Breast epithelium (tissue), 4 donors: ENCODE measurements at regions not wholly inside any gene's neighbourhood (a gene's known extent, or its start where the extent isn't known, plus 50 kb on each side); places are given as distances from the start of the nearest gene placed in this dataset.
A peak's percentile ranks its signal among the peaks of the same experiment; 100 is the strongest.

ENCODE experiments used
- DNase-seq, 2 donors: peaks; one replicate each; pipeline ENCODE4 v3.0.0-alpha.2; 2019; ENCODE audit warnings: low spot score in 2 of 2
- H3K27ac ChIP-seq, 2 donors: fragments of 200-600 bp; sonication (generic) in 1 of 2; one replicate each; pipeline ENCODE4 v1.5.1; 2016 to 2019; ENCODE audit warnings: mild to moderate bottlenecking in 1 of 2
- H3K27me3 ChIP-seq, 2 donors: fragments of 200-600 bp; sonication (generic) in 1 of 2; one replicate each; pipeline versions ENCODE4 v1.5.1 to v1.6.0; 2017 to 2019; ENCODE audit warnings: control low read depth in 1 of 2, mild to moderate bottlenecking in 1 of 2
- H3K36me3 ChIP-seq: fragments of 200-600 bp; one replicate; pipeline ENCODE4 v1.5.1; 2019
- H3K4me1 ChIP-seq, 2 donors: fragments of 200-600 bp; sonication (generic); one replicate each; pipeline ENCODE4 v1.5.1; 2016 to 2019; ENCODE audit warnings: control low read depth in 1 of 2
- H3K4me3 ChIP-seq, 3 donors: fragments of 200-600 bp; sonication (generic); 1 replicate in 2 of 3; 2 replicates in 1 of 3; pipeline ENCODE4 v1.5.1; 2016 to 2019; ENCODE audit warnings: mild to moderate bottlenecking in 3 of 3, moderate library complexity in 2 of 3
- H3K9me3 ChIP-seq, 2 donors: fragments of 200-600 bp; sonication (generic) in 1 of 2; one replicate each; pipeline ENCODE4 v1.5.1; 2016 to 2019; ENCODE audit warnings: control low read depth in 1 of 2
- POLR2A ChIP-seq: fragments of 450-650 bp; IDR thresholded peaks from one replicate; pipeline ENCODE4 v1.6.1; 2016; ENCODE audit warnings: antibody characterized with exemption, mild to moderate bottlenecking, moderate library complexity
- POLR2AphosphoS5 ChIP-seq, 3 donors: sonication (generic); formaldehyde crosslinking; IDR thresholded peaks; one replicate each; pipeline ENCODE4 v1.6.1; 2017; ENCODE audit warnings: antibody characterized with exemption in 3 of 3
- intact Hi-C: fragments of 100-400 bp; cut with DNase I; formaldehyde crosslinking; loops from one replicate; pipeline ENCODE4 v1.15.1; 2023; ENCODE audit warnings: low total_unique reads
- TF ChIP-seq, protein P1 (sequence below), 3 donors: fragments of 450-650 bp; IDR thresholded peaks; one replicate each; pipeline ENCODE4 v1.5.1; 2016 to 2017; ENCODE audit warnings: antibody characterized with exemption in 3 of 3, mild to moderate bottlenecking in 3 of 3, moderate library complexity in 3 of 3

DNA sequence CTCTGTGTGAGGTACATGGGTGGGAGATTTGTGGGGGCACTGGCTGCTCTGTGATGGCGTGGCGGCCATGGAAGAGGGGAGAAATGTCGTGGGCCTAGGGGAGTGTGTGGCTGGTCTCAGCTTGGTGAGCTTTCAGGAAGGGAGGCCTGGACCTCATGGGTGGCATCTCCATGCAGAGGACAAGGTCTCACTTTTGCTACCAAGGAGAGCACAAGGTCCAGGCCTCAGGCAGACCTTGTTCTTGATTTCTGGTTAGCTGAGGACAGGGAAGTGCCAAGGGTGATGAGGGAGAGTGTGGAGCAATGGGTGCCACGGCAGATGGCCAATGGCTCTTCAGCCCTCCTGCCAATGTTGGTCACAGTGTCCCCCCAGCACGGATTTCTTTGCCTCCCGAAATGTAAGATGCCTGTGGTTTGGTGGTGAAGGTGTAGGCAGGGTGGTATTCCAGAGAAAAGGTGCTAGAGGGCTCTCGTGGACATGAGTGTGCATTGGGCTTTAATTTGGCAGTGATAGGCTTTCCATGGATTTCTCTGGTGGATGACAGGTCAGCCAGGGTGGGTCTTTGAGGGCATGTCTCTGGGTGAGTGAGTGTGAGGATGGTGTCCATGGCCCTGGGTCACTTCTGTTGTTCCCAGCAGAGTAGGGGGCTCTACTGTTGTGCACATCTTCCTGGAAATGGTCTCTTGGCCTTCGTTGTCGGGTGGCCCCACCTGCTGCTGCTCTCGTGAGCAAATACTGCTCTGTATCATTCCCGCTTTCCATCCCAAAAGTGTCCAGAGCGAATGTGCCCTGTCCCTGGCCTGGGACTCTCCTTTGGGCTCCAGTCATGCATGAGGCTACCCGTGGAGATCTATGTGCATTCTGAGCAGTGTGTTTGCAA lies 108.0 kb downstream of the SNRPN start:
- peak in 1 of 2 donors; percentile 17 for DNase-seq
- TF ChIP-seq POLR2AphosphoS5 (IDR thresholded peaks at IDR 0.05) (no peak), POLR2A (no peak)
- TF ChIP-seq, protein P1, sequence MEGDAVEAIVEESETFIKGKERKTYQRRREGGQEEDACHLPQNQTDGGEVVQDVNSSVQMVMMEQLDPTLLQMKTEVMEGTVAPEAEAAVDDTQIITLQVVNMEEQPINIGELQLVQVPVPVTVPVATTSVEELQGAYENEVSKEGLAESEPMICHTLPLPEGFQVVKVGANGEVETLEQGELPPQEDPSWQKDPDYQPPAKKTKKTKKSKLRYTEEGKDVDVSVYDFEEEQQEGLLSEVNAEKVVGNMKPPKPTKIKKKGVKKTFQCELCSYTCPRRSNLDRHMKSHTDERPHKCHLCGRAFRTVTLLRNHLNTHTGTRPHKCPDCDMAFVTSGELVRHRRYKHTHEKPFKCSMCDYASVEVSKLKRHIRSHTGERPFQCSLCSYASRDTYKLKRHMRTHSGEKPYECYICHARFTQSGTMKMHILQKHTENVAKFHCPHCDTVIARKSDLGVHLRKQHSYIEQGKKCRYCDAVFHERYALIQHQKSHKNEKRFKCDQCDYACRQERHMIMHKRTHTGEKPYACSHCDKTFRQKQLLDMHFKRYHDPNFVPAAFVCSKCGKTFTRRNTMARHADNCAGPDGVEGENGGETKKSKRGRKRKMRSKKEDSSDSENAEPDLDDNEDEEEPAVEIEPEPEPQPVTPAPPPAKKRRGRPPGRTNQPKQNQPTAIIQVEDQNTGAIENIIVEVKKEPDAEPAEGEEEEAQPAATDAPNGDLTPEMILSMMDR (IDR thresholded peaks at IDR 0.05) = no peak
- H3K27me3 ChIP-seq = no peaks in the 10 kb centered on the region
- H3K4me3 ChIP-seq = peak overlapping the region in 1 of 3 donors; percentile 28
- H3K9me3 ChIP-seq = peaks cover 100% of the 10 kb centered on the region in 2 donors
- H3K4me1 ChIP-seq = no peaks in the 10 kb centered on the region
- peaks cover 45% of the 10 kb centered on the region for H3K36me3 ChIP-seq
- no peak overlapping the region for H3K27ac ChIP-seq
- intact Hi-C loops = no loop called here

DNA sequence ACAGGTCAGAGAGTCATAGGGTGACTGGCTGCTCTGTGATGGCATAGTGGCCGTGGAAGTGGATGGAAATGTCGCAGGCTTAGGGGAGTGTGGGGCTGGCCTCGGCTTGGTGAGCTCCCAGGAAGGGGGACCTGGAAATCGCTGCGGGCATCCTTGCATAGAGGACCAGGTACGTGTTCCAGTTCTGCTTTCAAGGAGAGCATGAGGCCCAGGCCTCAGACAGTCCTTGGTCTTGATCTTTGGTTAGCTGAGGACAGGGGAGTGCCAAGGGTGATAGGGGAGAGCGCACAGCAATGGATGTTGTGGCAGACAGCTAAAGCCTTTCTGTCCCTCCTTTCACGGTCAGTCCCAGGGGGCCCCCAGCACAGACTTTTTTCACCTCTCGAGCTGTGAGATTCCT lies 110.5 kb downstream of the SNRPN start:
- TF ChIP-seq POLR2AphosphoS5 (IDR thresholded peaks at IDR 0.05) (no peak), POLR2A (no peak)
- TF ChIP-seq, protein P1 (IDR thresholded peaks at IDR 0.05) = no peak
- Histone ChIP-seq H3K9me3 (peaks cover 100% of the 10 kb centered on the region in 2 donors), H3K4me1 (no peaks in the 10 kb centered on the region), H3K27ac (no peak overlapping the region), H3K27me3 (no peaks in the 10 kb centered on the region), H3K4me3 (peak overlapping the region in 1 of 3 donors; percentile 33), H3K36me3 (peaks cover 45% of the 10 kb centered on the region)
- intact Hi-C loops = no loop called here
- no peak for DNase-seq

DNA sequence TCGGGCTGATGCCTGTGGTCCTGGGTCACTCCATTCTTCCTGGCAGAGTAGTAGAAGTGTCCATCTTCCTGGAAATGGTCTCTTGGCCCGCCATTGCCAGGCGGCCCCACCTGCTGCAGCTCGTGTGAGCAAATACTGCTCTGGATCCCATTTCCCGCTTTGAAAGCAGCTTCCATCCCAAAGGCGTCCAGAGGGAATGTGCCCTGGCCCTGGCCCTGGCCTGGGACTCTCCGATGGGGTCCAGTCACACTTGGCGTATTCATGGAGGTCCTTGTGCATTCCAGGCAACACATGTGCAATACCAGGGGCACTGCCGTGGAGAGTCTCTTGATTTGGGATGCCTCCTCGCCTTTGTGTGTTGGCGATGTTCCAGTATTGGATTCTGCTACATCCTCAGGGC lies 111.1 kb downstream of the SNRPN start:
- Histone ChIP-seq H3K9me3 (peaks cover 100% of the 10 kb centered on the region in 2 donors), H3K36me3 (peaks cover 46% of the 10 kb centered on the region), H3K4me3 (peak overlapping the region in 1 of 3 donors; percentile 33), H3K4me1 (no peaks in the 10 kb centered on the region), H3K27ac (no peak overlapping the region), H3K27me3 (no peaks in the 10 kb centered on the region)
- DNase-seq = no peak
- TF ChIP-seq POLR2AphosphoS5 (IDR thresholded peaks at IDR 0.05) = no peak
- TF ChIP-seq POLR2A = no peak
- TF ChIP-seq, protein P1 (IDR thresholded peaks at IDR 0.05) = no peak
- intact Hi-C loops = no loop called here

DNA sequence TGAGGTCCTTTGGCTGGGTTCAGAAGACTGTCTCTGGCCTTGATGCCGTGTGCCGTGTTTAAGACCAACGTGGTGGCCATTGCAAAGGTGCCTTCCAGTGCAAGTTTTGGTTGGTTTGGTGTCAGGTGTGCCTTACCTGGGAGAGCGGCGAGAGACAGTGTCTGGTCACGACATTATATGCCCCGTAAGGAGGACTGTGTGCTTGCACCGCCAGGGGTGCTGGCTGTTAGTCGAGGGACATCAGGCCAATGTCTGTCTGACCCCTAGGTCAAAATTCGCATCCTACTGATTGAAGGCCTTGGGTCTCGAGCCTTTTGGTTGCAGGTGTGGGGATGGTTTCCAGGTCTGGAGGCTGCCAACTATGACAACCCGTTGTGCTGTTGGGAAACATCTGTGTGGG lies 111.9 kb downstream of the SNRPN start:
- H3K27me3 ChIP-seq = no peaks in the 10 kb centered on the region
- H3K4me1 ChIP-seq = no peaks in the 10 kb centered on the region
- intact Hi-C loops = no loop called here
- H3K27ac ChIP-seq = no peak overlapping the region
- H3K9me3 ChIP-seq = peaks cover 100% of the 10 kb centered on the region in 2 donors
- peak overlapping the region in 1 of 3 donors; percentile 22 for H3K4me3 ChIP-seq
- TF ChIP-seq POLR2AphosphoS5 (IDR thresholded peaks at IDR 0.05) (no peak), POLR2A (no peak)
- TF ChIP-seq, protein P1 (IDR thresholded peaks at IDR 0.05) = no peak
- no peak for DNase-seq
- peaks cover 48% of the 10 kb centered on the region for H3K36me3 ChIP-seq

DNA sequence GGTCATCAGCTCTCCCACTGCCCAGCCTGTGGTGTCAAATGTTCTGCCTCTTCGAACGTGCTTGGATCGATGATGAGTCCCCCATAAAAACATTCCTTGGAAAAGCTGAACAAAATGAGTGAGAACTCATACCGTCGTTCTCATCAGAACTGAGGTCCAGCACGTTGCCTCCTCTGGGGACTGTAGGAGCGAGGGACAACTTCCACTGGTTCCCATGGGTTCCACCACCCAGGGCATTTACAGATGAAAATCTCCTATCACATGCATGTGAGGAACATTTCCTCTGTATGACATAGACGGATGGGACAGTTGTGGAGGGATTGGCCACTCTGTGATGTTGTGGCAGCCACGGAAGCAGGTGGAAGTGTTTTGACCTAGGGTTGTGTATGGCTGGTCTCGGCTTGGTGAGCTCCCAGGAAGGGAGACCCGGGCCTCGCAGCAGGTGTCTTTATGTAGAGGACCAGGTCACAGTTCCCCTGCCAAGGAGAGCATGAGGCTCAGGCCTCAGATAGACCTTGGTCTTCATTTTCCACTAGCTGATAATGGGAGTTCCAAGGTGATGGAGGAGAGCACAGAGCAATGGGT lies 113.0 kb downstream of the SNRPN start:
- intact Hi-C loops = no loop called here
- peaks cover 54% of the 10 kb centered on the region for H3K36me3 ChIP-seq
- no peak for DNase-seq

More for the DNA sequence above, 113.0 kb downstream of the SNRPN start:
- Histone ChIP-seq H3K4me1 (no peaks in the 10 kb centered on the region), H3K27ac (no peak overlapping the region), H3K9me3 (peaks cover 100% of the 10 kb centered on the region in 2 donors), H3K27me3 (no peaks in the 10 kb centered on the region), H3K4me3 (peak overlapping the region in 1 of 3 donors; percentile 35)
- no peak for TF ChIP-seq POLR2AphosphoS5 (IDR thresholded peaks at IDR 0.05)
- TF ChIP-seq, protein P1 (IDR thresholded peaks at IDR 0.05) = no peak
- no peak for TF ChIP-seq POLR2A
